ENCODE measurements at regions not wholly inside any gene's neighbourhood (a gene's known extent, or its start where the extent isn't known, plus 50 kb on each side); places are given as distances from the start of the nearest gene placed in this dataset.

DNA sequence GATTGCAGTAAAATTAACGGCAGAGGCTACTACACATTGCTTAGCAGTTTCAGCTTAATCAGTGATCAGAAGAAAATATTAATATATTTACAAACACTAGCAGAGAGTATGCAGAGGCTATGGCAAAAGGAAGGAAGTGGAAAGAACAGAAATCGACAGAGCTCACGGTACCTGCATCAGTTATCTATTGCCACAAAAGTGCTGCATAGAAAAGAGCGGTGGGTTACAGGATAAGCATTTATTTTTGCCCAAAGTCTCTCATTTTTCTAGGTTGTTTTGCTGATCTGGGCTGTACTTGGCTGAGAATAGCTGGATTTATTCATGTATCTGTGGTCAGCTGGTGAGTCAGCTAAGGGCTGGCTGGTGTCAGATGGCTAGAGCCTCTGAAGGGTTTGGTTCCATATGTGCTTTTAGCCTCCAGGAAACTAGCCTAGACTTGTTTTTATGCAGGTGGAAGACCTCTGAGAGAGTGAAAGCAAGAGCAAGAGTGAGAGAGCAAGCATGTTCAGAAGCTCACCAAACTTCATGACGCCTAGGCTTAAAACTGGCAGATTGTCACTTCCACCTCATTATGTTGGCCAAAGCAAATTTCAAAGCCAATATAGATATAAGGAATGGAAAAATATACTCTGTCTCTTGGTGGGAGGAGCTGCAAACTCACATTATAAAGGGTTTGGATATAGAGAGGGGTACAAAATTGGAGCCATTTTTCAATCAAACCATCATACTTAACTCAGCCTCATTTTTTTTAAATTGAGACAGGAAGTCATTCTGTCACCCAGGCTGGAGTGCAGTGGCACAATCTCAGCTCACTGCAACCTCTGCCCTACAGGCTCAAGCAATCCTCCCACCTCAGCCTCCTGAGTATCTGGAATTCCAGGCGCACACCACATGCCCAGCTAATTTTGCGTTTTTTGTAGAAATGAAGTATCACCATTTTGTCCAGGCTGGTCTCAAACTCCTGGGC lies 153.2 kb upstream of the RPL34 start:
- Histone ChIP-seq H3K27me3 (ENCODE audit: control insufficient read depth, insufficient read depth, low read length) (peaks cover 7% of the 10 kb centered on the region), H3K27ac (ENCODE audit: low read depth, low read length) (no peak overlapping the region), H3K9me3 (ENCODE audit: control insufficient read depth, insufficient read depth, low read length) (peaks cover 3% of the 10 kb centered on the region; the same call in 1 of the 2 replicates), H3K4me3 (ENCODE audit: low read depth, low read length) (no peak overlapping the region)
- TF ChIP-seq, protein P1, sequence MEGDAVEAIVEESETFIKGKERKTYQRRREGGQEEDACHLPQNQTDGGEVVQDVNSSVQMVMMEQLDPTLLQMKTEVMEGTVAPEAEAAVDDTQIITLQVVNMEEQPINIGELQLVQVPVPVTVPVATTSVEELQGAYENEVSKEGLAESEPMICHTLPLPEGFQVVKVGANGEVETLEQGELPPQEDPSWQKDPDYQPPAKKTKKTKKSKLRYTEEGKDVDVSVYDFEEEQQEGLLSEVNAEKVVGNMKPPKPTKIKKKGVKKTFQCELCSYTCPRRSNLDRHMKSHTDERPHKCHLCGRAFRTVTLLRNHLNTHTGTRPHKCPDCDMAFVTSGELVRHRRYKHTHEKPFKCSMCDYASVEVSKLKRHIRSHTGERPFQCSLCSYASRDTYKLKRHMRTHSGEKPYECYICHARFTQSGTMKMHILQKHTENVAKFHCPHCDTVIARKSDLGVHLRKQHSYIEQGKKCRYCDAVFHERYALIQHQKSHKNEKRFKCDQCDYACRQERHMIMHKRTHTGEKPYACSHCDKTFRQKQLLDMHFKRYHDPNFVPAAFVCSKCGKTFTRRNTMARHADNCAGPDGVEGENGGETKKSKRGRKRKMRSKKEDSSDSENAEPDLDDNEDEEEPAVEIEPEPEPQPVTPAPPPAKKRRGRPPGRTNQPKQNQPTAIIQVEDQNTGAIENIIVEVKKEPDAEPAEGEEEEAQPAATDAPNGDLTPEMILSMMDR (IDR thresholded peaks at IDR 0.05; ENCODE audit: low read depth, low read length) = no peak
- ChIA-PET POLR2A (no interaction called here), CTCF (interaction anchor here (1.1 to 1.4 kb wide), 2 partner anchors 105 to 448 kb away, joined by 4 to 6 read pairs; no protein-coding TSS in a partner anchor)
- DNase-seq (ENCODE audit: low read depth, low spot score) = peak; percentile 73

DNA sequence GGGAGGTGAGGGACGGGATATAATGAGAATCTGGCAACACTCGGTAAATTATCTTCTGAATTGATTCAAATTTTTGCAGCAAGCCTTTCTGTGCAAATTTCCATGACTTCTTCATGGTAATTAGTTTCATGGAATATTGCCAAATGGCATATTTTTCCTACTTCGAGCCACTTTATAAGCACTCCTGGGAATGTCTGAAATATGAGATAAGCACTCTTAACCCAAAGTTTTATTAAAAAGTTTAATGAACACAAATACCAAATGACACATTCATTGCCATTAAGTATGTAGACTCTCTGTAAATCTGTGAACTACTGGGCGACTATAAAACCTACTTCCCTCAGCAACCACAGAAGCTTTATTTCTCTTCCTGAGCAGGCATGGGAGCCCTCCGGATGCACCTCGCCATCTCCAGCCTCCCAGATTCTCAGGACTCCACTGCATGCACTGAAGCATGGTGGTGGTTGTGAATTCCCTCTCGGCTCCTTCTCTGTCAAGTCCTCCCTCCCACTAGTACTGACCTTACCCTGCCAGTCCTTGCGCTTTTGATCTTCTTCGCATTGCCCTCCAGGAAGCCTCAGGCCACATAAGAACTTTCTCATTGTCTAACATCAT lies 154.4 kb upstream of the RPL34 start:
- POLR2A ChIA-PET = no interaction called here
- Histone ChIP-seq H3K9me3 (ENCODE audit: control insufficient read depth, insufficient read depth, low read length) (peaks cover 3% of the 10 kb centered on the region; the same call in 1 of the 2 replicates), H3K27me3 (ENCODE audit: control insufficient read depth, insufficient read depth, low read length) (peaks cover 7% of the 10 kb centered on the region), H3K4me3 (ENCODE audit: low read depth, low read length) (no peak overlapping the region), H3K27ac (ENCODE audit: low read depth, low read length) (no peak overlapping the region)
- TF ChIP-seq, protein P1 (IDR thresholded peaks at IDR 0.05; ENCODE audit: low read depth, low read length) = no peak
- DNase-seq (ENCODE audit: low read depth, low spot score) = no peak
- CTCF ChIA-PET = interaction anchor here (1.1 to 1.4 kb wide), 2 partner anchors 106 to 447 kb away, joined by 4 to 6 read pairs; no protein-coding TSS in a partner anchor

DNA sequence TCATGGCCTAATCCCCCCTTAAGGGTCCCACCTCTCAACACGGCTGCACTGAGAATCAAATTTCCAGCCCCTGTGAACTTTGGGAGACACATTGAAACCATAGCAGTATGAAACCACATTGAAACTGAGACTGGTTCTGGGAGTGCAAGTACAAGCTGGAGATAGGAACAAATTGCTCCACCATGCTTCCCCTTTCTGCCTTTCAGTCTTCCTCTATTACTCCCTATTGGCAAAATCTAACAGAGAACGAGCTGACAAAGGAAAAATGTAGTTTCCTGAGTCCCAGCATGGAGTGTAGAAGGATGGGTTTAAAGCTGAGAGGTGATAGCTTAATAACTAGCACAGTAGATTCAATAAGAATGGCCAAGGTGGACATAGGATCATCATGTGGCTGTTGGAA lies 161.7 kb upstream of the RPL34 start:
- CTCF ChIA-PET = no interaction called here
- no peak for DNase-seq (ENCODE audit: low read depth, low spot score)
- Histone ChIP-seq H3K4me3 (ENCODE audit: low read depth, low read length) (no peak overlapping the region), H3K9me3 (ENCODE audit: control insufficient read depth, insufficient read depth, low read length) (peaks cover 3% of the 10 kb centered on the region; the same call in 1 of the 2 replicates), H3K27ac (ENCODE audit: low read depth, low read length) (no peak overlapping the region), H3K27me3 (ENCODE audit: control insufficient read depth, insufficient read depth, low read length) (peaks cover 11% of the 10 kb centered on the region)
- POLR2A ChIA-PET = no interaction called here
- TF ChIP-seq, protein P1 (IDR thresholded peaks at IDR 0.05; ENCODE audit: low read depth, low read length) = no peak

DNA sequence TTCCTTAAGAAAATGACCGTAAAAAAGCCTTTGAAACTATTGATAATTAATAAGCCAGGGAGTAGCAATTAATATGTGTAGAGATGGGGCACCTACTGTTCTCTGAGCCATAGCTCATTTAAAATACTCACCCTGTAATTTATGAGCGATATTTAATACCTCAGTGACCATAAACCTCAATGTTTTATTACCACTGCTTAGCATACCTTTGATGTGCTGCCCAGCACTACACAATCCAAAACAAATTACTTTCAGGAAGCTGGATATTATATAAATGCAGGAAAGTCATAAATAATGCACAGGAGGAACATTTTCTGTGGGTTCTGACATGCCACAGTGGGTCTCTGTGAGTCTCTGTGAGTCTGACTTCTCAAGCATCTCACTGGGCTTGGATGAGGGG lies 166.1 kb upstream of the RPL34 start:
- no peaks in the 10 kb centered on the region for H3K9me3 ChIP-seq (ENCODE audit: control insufficient read depth, insufficient read depth, low read length)
- POLR2A ChIA-PET = no interaction called here
- H3K27me3 ChIP-seq (ENCODE audit: control insufficient read depth, insufficient read depth, low read length) = peaks cover 4% of the 10 kb centered on the region
- no peak overlapping the region for H3K4me3 ChIP-seq (ENCODE audit: low read depth, low read length)
- CTCF ChIA-PET = no interaction called here
- no peak overlapping the region for H3K27ac ChIP-seq (ENCODE audit: low read depth, low read length)
- TF ChIP-seq, protein P1 (IDR thresholded peaks at IDR 0.05; ENCODE audit: low read depth, low read length) = no peak
- DNase-seq (ENCODE audit: low read depth, low spot score) = no peak

DNA sequence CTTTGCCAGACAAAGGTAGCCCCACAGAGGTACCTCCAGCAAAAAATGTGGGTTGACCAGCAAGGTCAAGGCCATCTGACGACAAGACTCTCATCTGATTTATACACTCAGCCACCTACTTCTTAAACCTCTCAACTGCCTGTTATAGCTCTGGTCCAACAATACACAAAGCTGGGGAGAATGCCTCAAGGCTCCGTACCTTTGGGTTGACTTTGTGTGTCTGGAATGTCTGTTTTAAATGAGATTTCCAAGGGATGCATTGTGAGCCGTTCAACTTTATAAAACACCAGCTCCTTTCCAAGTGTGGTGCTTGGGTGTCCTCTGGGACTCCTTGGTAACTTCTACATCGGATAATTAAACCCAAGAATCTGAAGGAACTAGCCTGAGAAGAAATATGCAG lies 167.0 kb upstream of the RPL34 start:
- Histone ChIP-seq H3K27me3 (ENCODE audit: control insufficient read depth, insufficient read depth, low read length) (no peaks in the 10 kb centered on the region), H3K9me3 (ENCODE audit: control insufficient read depth, insufficient read depth, low read length) (no peaks in the 10 kb centered on the region), H3K27ac (ENCODE audit: low read depth, low read length) (no peak overlapping the region), H3K4me3 (ENCODE audit: low read depth, low read length) (no peak overlapping the region)
- TF ChIP-seq, protein P1 (IDR thresholded peaks at IDR 0.05; ENCODE audit: low read depth, low read length) = no peak
- POLR2A ChIA-PET = no interaction called here
- CTCF ChIA-PET = no interaction called here
- DNase-seq (ENCODE audit: low read depth, low spot score) = no peak
